Kidney (tissue), 13 donors: ENCODE measurements at regions not wholly inside any gene's neighbourhood (a gene's known extent, or its start where the extent isn't known, plus 50 kb on each side); places are given as distances from the start of the nearest gene placed in this dataset.
"Not testable (repeated sequence)": the region's sequence is repeated elsewhere in the genome, so short reads cannot be mapped to it uniquely, and the experiment has no call there.

ENCODE experiments used
- DNase-seq, 5 donors: peaks; one replicate each; pipeline ENCODE4 v3.0.0-alpha.2; 2013 to 2020
- FAIRE-seq: peaks from 2 replicates; lab custom pipeline; 2012; peaks lifted over from hg19 to GRCh38; lab: Jason Lieb, UNC
- H3K27ac ChIP-seq, 2 donors: one replicate each; pipeline ENCODE4 v1.7.0; 2013; ENCODE audit warnings: low read depth in 2 of 2, low read length in 2 of 2, inconsistent platforms in 1 of 2
- H3K27me3 ChIP-seq: one replicate; pipeline ENCODE4 v1.7.1; 2013; ENCODE audit warnings: low read length, inconsistent platforms; ENCODE audit not compliant: control insufficient read depth, insufficient read depth
- H3K36me3 ChIP-seq, 3 donors: one replicate each; pipeline versions ENCODE4 v1.7.0 to v1.7.1; 2013; ENCODE audit warnings: low read length in 3 of 3, control low read depth in 1 of 3, inconsistent platforms in 1 of 3; ENCODE audit not compliant: insufficient read depth in 3 of 3, control insufficient read depth in 2 of 3
- H3K4me1 ChIP-seq, 3 donors: one replicate each; pipeline versions ENCODE4 v1.7.0 to v1.7.1; 2013; ENCODE audit warnings: low read length in 3 of 3, inconsistent platforms in 1 of 3, low read depth in 1 of 3; ENCODE audit not compliant: control insufficient read depth in 2 of 3, insufficient read depth in 2 of 3
- H3K4me3 ChIP-seq, 3 donors: one replicate each; pipeline versions ENCODE4 v1.7.0 to v1.8.1; 2013; ENCODE audit warnings: low read length in 3 of 3, control low read depth in 1 of 3, inconsistent platforms in 1 of 3
- H3K9ac ChIP-seq, 3 donors: one replicate each; pipeline versions ENCODE4 v1.7.0 to v1.7.1; 2013; ENCODE audit warnings: low read length in 3 of 3, control low read depth in 1 of 3, inconsistent platforms in 1 of 3
- H3K9me3 ChIP-seq, 3 donors: one replicate each; pipeline versions ENCODE4 v1.7.0 to v1.7.1; 2013; ENCODE audit warnings: low read length in 3 of 3, control low read depth in 1 of 3, inconsistent platforms in 1 of 3; ENCODE audit not compliant: control insufficient read depth in 2 of 3, insufficient read depth in 1 of 3
- CTCF ChIP-seq: IDR thresholded peaks from 3 replicates; pipeline ENCODE4 v1.5.1; 2012; ENCODE audit warnings: mild to moderate bottlenecking, moderate library complexity, borderline replicate concordance; ENCODE audit not compliant: insufficient read depth; ENCODE audit errors: extremely low read depth
- intact Hi-C: fragments of 100-400 bp; cut with DNase I; formaldehyde crosslinking; loops from one replicate; pipeline ENCODE4 v1.11.1; 2022
- donor health status: control.
- donor health status: control.
- donor health status: control.
- donor health status: control.
- donor health status: control.
- donor health status: DM: yes; HTN: yes; CAD: no.
- donor health status: Normal renal cell carcinoma (clear cell type).

GRCh38 chr7:159205833-159206232 lies 61.2 kb upstream of the VIPR2 start:
- DNase-seq (no peak), FAIRE-seq (no peak)
- intact Hi-C loops, result no loop called here
- H3K9me3 ChIP-seq, result no peaks in the 10 kb centered on the region
- no peak for TF ChIP-seq CTCF
- H3K4me1 ChIP-seq, result no peaks in the 10 kb centered on the region
- no peaks in the 10 kb centered on the region for H3K36me3 ChIP-seq
- H3K4me3 ChIP-seq, result no peak overlapping the region
- no peaks in the 10 kb centered on the region for H3K27me3 ChIP-seq
- H3K9ac ChIP-seq, result no peak overlapping the region
- no peak overlapping the region for H3K27ac ChIP-seq

- no peaks in the 10 kb centered on the region for H3K27me3 ChIP-seq
- intact Hi-C loops, result no loop called here
- H3K4me1 ChIP-seq, result no peaks in the 10 kb centered on the region
- no peak overlapping the region for H3K27ac ChIP-seq
- no peak for FAIRE-seq
- DNase-seq, result no peak
- no peak for TF ChIP-seq CTCF
- H3K9ac ChIP-seq, result no peak overlapping the region
- no peaks in the 10 kb centered on the region for H3K9me3 ChIP-seq
- no peak overlapping the region for H3K4me3 ChIP-seq
- no peaks in the 10 kb centered on the region for H3K36me3 ChIP-seq
Measured at GRCh38 chr7:159204664-159205063, 60.0 kb upstream of the VIPR2 start.

- H3K9me3 ChIP-seq, H3K27ac ChIP-seq, H3K9ac ChIP-seq, H3K27me3 ChIP-seq, intact Hi-C loops, DNase-seq, FAIRE-seq, H3K36me3 ChIP-seq, H3K4me1 ChIP-seq, H3K4me3 ChIP-seq: not testable (repeated sequence)
Measured at GRCh38 chr7:159203253-159203652, 58.6 kb upstream of the VIPR2 start.

GRCh38 chr7:159201722-159202330 lies 57.2 kb upstream of the VIPR2 start:
- Histone ChIP-seq H3K27ac (no peak overlapping the region), H3K36me3 (no peaks in the 10 kb centered on the region), H3K4me1 (peaks cover 0 to 5% (median 0%) of the 10 kb centered on the region in 3 donors), H3K9me3 (no peaks in the 10 kb centered on the region), H3K9ac (no peak overlapping the region), H3K4me3 (no peak overlapping the region), H3K27me3 (no peaks in the 10 kb centered on the region)
- no peak for DNase-seq
- no peak for FAIRE-seq
- no peak for TF ChIP-seq CTCF
- intact Hi-C loops, result no loop called here
